WTC11 (cell line): ENCODE measurements at regions not wholly inside any gene's neighbourhood (a gene's known extent, or its start where the extent isn't known, plus 50 kb on each side); places are given as distances from the start of the nearest gene placed in this dataset.

Experiments
- ATAC-seq: fragments of 200-7000 bp; cut with Tn5 transposase; 2 replicates; pipeline ENCODE4 v1.10.0; 2021; ENCODE audit warnings: mild to moderate bottlenecking, moderate library complexity
- CTCF ChIA-PET: fragments of 300-600 bp; sonication (Branson Sonifier 250); formaldehyde crosslinking; loops from one replicate; lab custom pipeline; 2021; ENCODE audit warnings: antibody characterized with exemption; lab: Charles Lee
- POLR2A ChIA-PET: fragments of 350-600 bp; sonication (Branson Sonifier 250); formaldehyde crosslinking; loops from one replicate; lab custom pipeline; 2021; ENCODE audit warnings: antibody characterized with exemption; lab: Charles Lee
- DNase-seq: peaks from one replicate; pipeline ENCODE4 v3.0.0; 2021; ENCODE audit warnings: low spot score
- H3K27ac Mint-ChIP-seq: 2 replicates; pipeline ENCODE4 v1.8.0; 2021; ENCODE audit warnings: mixed read lengths
- H3K27me3 Mint-ChIP-seq: 2 replicates; pipeline ENCODE4 v1.8.0; 2021; ENCODE audit warnings: low read depth, mild to moderate bottlenecking, moderate library complexity, mixed read lengths
- H3K36me3 Mint-ChIP-seq: 2 replicates; pipeline ENCODE4 v1.8.0; 2021; ENCODE audit warnings: mixed read lengths
- H3K4me1 Mint-ChIP-seq: 2 replicates; pipeline ENCODE4 v1.8.0; 2022; ENCODE audit warnings: mixed read lengths
- H3K4me3 Mint-ChIP-seq: 2 replicates; pipeline ENCODE4 v1.8.0; 2021; ENCODE audit warnings: mild to moderate bottlenecking, moderate library complexity, mixed read lengths
- H3K9me3 Mint-ChIP-seq: 2 replicates; pipeline ENCODE4 v1.8.0; 2021; ENCODE audit warnings: mixed read lengths
- AFF4 ChIP-seq: sonication (generic); formaldehyde crosslinking; IDR thresholded peaks from 2 replicates; pipeline ENCODE4 v1.8.1; 2023; ENCODE audit warnings: mild to moderate bottlenecking, missing genetic modification reagents, borderline replicate concordance
- AR ChIP-seq: fragments of 250-450 bp; sonication (Bioruptor Pico); IDR thresholded peaks from 2 replicates; pipeline ENCODE4 v1.9.0; 2021; ENCODE audit warnings: mild to moderate bottlenecking
- CBFB ChIP-seq: sonication (generic); formaldehyde crosslinking; IDR thresholded peaks from 2 replicates; pipeline ENCODE4 v1.8.1; 2022; ENCODE audit warnings: mild to moderate bottlenecking, low read depth, missing genetic modification reagents
- CREB1 ChIP-seq: sonication (generic); formaldehyde crosslinking; IDR thresholded peaks from 2 replicates; pipeline ENCODE4 v1.8.0; 2023; ENCODE audit warnings: mild to moderate bottlenecking, missing genetic modification reagents
- FOXJ3 ChIP-seq: sonication (generic); formaldehyde crosslinking; IDR thresholded peaks from 2 replicates; pipeline ENCODE4 v1.9.0; 2021; ENCODE audit warnings: missing genetic modification reagents, mild to moderate bottlenecking, borderline replicate concordance
- MXD4 ChIP-seq: fragments of 250-450 bp; sonication (Bioruptor Pico); IDR thresholded peaks from 2 replicates; pipeline ENCODE4 v1.8.0; 2021; ENCODE audit warnings: mild to moderate bottlenecking, moderate library complexity, borderline replicate concordance
- PREB ChIP-seq: sonication (generic); formaldehyde crosslinking; IDR thresholded peaks from 2 replicates; pipeline ENCODE4 v1.8.1; 2022; ENCODE audit warnings: mild to moderate bottlenecking, missing genetic modification reagents, moderate library complexity, borderline replicate concordance
- PRRX2 ChIP-seq: fragments of 250-450 bp; sonication (Bioruptor Pico); IDR thresholded peaks from 2 replicates; pipeline ENCODE4 v1.8.0; 2021; ENCODE audit warnings: mild to moderate bottlenecking
- SMAD3 ChIP-seq: sonication (generic); formaldehyde crosslinking; IDR thresholded peaks from 2 replicates; pipeline ENCODE4 v1.8.0; 2022; ENCODE audit warnings: missing genetic modification reagents, mild to moderate bottlenecking, borderline replicate concordance
- SMAD4 ChIP-seq: sonication (generic); formaldehyde crosslinking; IDR thresholded peaks from 2 replicates; pipeline ENCODE4 v1.8.0; 2022; ENCODE audit warnings: mild to moderate bottlenecking, missing genetic modification reagents
- ZBTB21 ChIP-seq: sonication (generic); formaldehyde crosslinking; IDR thresholded peaks from 2 replicates; pipeline ENCODE4 v1.8.1; 2023; ENCODE audit warnings: mild to moderate bottlenecking, missing genetic modification reagents, borderline replicate concordance
- ZNF219 ChIP-seq: sonication (generic); formaldehyde crosslinking; IDR thresholded peaks from 2 replicates; pipeline ENCODE4 v1.8.0; 2023; ENCODE audit warnings: missing genetic modification reagents, mild to moderate bottlenecking, borderline replicate concordance
- TF ChIP-seq, protein P1 (sequence below): sonication (generic); formaldehyde crosslinking; IDR thresholded peaks from 2 replicates; pipeline ENCODE4 v1.8.1; 2022; ENCODE audit warnings: low read depth, missing genetic modification reagents, borderline replicate concordance
- TF ChIP-seq, protein P2 (sequence below): fragments of 250-450 bp; sonication (Bioruptor Pico); IDR thresholded peaks from 2 replicates; pipeline ENCODE4 v2.1.2; 2022; ENCODE audit warnings: mild to moderate bottlenecking, moderate library complexity

- no peak for TF ChIP-seq PREB (CRISPR knock-in tag)
- TF ChIP-seq FOXJ3 (CRISPR knock-in tag): no peak
- no peak for TF ChIP-seq SMAD4 (CRISPR knock-in tag)
- TF ChIP-seq, all 79 proteins: peak for 0
Measured at GRCh38 chr4:142959173-142959572, 113.1 kb upstream of the INPP4B start (continued).

GRCh38 chr4:142960126-142960525 is 114.0 kb upstream of the INPP4B start:
- POLR2A ChIA-PET: no interaction called here
- H3K4me3 Mint-ChIP-seq: no peak overlapping the region
- H3K27ac Mint-ChIP-seq: no peak overlapping the region
- ATAC-seq: no peak
- peaks cover 6% of the 10 kb centered on the region for H3K36me3 Mint-ChIP-seq
- no peaks in the 10 kb centered on the region; the same call in 1 of the 2 replicates for H3K27me3 Mint-ChIP-seq
- H3K9me3 Mint-ChIP-seq: peaks cover 24% of the 10 kb centered on the region
- peaks cover 13% of the 10 kb centered on the region for H3K4me1 Mint-ChIP-seq
- DNase-seq: no peak
- CTCF ChIA-PET: no interaction called here
- no peak for TF ChIP-seq MXD4 (CRISPR knock-in tag)
- TF ChIP-seq CREB1 (CRISPR knock-in tag): no peak

DNA sequence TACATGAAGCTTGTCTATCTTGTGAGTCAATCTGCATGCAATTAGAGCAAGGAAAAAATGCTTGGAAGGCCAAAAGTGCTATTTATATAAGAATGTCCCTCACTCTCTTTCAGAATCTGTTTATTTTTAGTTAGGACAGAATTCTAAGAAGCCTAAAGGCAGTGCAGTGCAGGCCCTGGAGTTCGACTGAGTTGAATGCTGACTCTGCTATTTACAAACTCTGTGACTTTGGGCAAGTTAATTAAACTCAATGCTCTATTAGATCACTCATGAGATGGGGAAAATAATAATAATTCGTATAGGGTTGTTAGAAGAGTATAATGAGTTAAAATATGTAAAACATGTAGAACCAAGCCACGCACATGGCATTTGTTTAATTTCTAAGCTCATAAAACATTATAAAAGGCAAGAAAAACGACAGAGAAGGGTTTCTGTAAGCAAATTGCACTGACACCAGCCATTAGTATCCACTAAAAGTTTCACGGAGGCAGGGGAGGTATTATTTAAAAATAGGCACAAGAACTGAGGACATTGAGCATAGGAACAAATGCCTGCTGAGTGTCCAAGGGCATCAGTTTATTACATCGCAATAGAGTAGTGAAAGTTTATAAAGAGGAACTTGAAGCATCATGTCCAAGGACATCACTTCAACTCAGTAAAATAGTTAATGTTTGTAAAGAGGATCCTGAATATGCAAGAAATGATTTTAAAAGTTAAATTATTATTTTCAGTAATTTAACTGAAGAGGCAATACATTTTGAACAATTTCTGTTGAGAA is 115.0 kb upstream of the INPP4B start:
- Mint-ChIP-seq H3K4me1 (peaks cover 13% of the 10 kb centered on the region), H3K9me3 (peaks cover 22% of the 10 kb centered on the region), H3K27me3 (no peaks in the 10 kb centered on the region), H3K36me3 (0 out of 2 replicates have a peak, but pooled peaks cover 3% of the 10 kb centered on the region), H3K4me3 (no peak overlapping the region), H3K27ac (no peak overlapping the region; the same call in 1 of the 2 replicates)
- TF ChIP-seq CBFB (CRISPR knock-in tag) (no peak), SMAD4 (CRISPR knock-in tag) (no peak), ZBTB21 (no peak)
- TF ChIP-seq, protein P1, sequence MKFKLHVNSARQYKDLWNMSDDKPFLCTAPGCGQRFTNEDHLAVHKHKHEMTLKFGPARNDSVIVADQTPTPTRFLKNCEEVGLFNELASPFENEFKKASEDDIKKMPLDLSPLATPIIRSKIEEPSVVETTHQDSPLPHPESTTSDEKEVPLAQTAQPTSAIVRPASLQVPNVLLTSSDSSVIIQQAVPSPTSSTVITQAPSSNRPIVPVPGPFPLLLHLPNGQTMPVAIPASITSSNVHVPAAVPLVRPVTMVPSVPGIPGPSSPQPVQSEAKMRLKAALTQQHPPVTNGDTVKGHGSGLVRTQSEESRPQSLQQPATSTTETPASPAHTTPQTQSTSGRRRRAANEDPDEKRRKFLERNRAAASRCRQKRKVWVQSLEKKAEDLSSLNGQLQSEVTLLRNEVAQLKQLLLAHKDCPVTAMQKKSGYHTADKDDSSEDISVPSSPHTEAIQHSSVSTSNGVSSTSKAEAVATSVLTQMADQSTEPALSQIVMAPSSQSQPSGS (CRISPR knock-in tag): no peak
- TF ChIP-seq, protein P2, sequence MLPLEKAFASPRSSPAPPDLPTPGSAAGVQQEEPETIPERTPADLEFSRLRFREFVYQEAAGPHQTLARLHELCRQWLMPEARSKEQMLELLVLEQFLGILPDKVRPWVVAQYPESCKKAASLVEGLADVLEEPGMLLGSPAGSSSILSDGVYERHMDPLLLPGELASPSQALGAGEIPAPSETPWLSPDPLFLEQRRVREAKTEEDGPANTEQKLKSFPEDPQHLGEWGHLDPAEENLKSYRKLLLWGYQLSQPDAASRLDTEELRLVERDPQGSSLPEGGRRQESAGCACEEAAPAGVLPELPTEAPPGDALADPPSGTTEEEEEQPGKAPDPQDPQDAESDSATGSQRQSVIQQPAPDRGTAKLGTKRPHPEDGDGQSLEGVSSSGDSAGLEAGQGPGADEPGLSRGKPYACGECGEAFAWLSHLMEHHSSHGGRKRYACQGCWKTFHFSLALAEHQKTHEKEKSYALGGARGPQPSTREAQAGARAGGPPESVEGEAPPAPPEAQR (CRISPR knock-in tag): no peak
- CTCF ChIA-PET: no interaction called here
- POLR2A ChIA-PET: no interaction called here
- DNase-seq (no peak), ATAC-seq (no peak)

GRCh38 chr4:142961866-142962265 is 115.8 kb upstream of the INPP4B start:
- Mint-ChIP-seq H3K27ac (no peak overlapping the region), H3K4me1 (peaks cover 13% of the 10 kb centered on the region), H3K27me3 (no peaks in the 10 kb centered on the region), H3K4me3 (no peak overlapping the region), H3K36me3 (peaks cover 8% of the 10 kb centered on the region), H3K9me3 (peaks cover 22% of the 10 kb centered on the region)
- ChIA-PET CTCF (no interaction called here), POLR2A (no interaction called here)
- peak; percentile 57 for ATAC-seq
- DNase-seq: no peak
- TF ChIP-seq, protein P2 (CRISPR knock-in tag): no peak
- TF ChIP-seq ZNF219 (CRISPR knock-in tag) (no peak), SMAD3 (CRISPR knock-in tag) (no peak), PRRX2 (CRISPR knock-in tag) (no peak), AR (CRISPR knock-in tag) (no peak), AFF4 (no peak)
